LHCN-M2 (cell line): ENCODE measurements at regions not wholly inside any gene's neighbourhood (a gene's known extent, or its start where the extent isn't known, plus 50 kb on each side); places are given as distances from the start of the nearest gene placed in this dataset.

Source experiments
- DNase-seq: peaks from one replicate; pipeline ENCODE4 v3.0.0-alpha.2; 2012; ENCODE audit warnings: low read depth

- no peak for DNase-seq
Measured at GRCh38 chr18:23341983-23342382, 111.1 kb upstream of the RIOK3 start.

GRCh38 chr18:23342506-23342905, 110.6 kb upstream of the RIOK3 start:
- DNase-seq, result no peak

- DNase-seq, result no peak
Measured at GRCh38 chr18:23350188-23350587, 102.9 kb upstream of the RIOK3 start.

GRCh38 chr18:23351521-23351920, 101.6 kb upstream of the RIOK3 start:
- no peak for DNase-seq

- DNase-seq, result no peak
Measured at GRCh38 chr18:23352042-23352441, 101.0 kb upstream of the RIOK3 start.

- DNase-seq, result no peak
Measured at GRCh38 chr18:23353459-23353858, 99.6 kb upstream of the RIOK3 start.

GRCh38 chr18:23354625-23355024, 98.5 kb upstream of the RIOK3 start:
- DNase-seq, result peak; percentile 28

GRCh38 chr18:23355206-23355605, 97.9 kb upstream of the RIOK3 start:
- no peak for DNase-seq

- no peak for DNase-seq
Measured at GRCh38 chr18:23356424-23356823, 96.7 kb upstream of the RIOK3 start.

- DNase-seq, result no peak
Measured at GRCh38 chr18:23356915-23357601, 96.0 kb upstream of the RIOK3 start.

GRCh38 chr18:23357996-23358594, 95.0 kb upstream of the RIOK3 start:
- no peak for DNase-seq

GRCh38 chr18:23359421-23359820, 93.7 kb upstream of the RIOK3 start:
- no peak for DNase-seq

GRCh38 chr18:23363865-23364570, 89.1 kb upstream of the RIOK3 start:
- no peak for DNase-seq

- peak; percentile 77 for DNase-seq
Measured at GRCh38 chr18:23365602-23366001, 87.5 kb upstream of the RIOK3 start.

GRCh38 chr18:23369266-23369665, 83.8 kb upstream of the RIOK3 start:
- no peak for DNase-seq

GRCh38 chr18:23373570-23373969, 79.5 kb upstream of the RIOK3 start:
- DNase-seq, result no peak

GRCh38 chr18:23377669-23378301, 75.3 kb upstream of the RIOK3 start:
- peak; percentile 80 for DNase-seq

GRCh38 chr18:23378302-23378686, 74.8 kb upstream of the RIOK3 start:
- no peak for DNase-seq

- no peak for DNase-seq
Measured at GRCh38 chr18:23380001-23380550, 73.0 kb upstream of the RIOK3 start.

- no peak for DNase-seq
Measured at GRCh38 chr18:23380817-23381216, 72.3 kb upstream of the RIOK3 start.

- no peak for DNase-seq
Measured at GRCh38 chr18:23383494-23383893, 69.6 kb upstream of the RIOK3 start.
